ENCODE measurements at regions not wholly inside any gene's neighbourhood (a gene's known extent, or its start where the extent isn't known, plus 50 kb on each side); places are given as distances from the start of the nearest gene placed in this dataset.

GRCh38 chr14:31966896-31967668 lies 110.0 kb upstream of the ARHGAP5 start:
- DNase-seq: no peak

- DNase-seq: no peak
These were observed 109.5 kb upstream of the ARHGAP5 start for GRCh38 chr14:31967669-31967975.

- DNase-seq: no peak
These were observed 108.8 kb upstream of the ARHGAP5 start for GRCh38 chr14:31968107-31968810.

- DNase-seq: no peak
These were observed 108.0 kb upstream of the ARHGAP5 start for GRCh38 chr14:31968956-31969698.

- no peak for DNase-seq
These were observed 107.3 kb upstream of the ARHGAP5 start for GRCh38 chr14:31969699-31970240.

GRCh38 chr14:31970744-31971143 lies 106.4 kb upstream of the ARHGAP5 start:
- no peak for DNase-seq

GRCh38 chr14:31971612-31972011 lies 105.5 kb upstream of the ARHGAP5 start:
- no peak for DNase-seq

- no peak for DNase-seq
These were observed 100.0 kb upstream of the ARHGAP5 start for GRCh38 chr14:31977001-31977556.

- DNase-seq: no peak
These were observed 98.7 kb upstream of the ARHGAP5 start for GRCh38 chr14:31978423-31978822.

- no peak for DNase-seq
These were observed 94.5 kb upstream of the ARHGAP5 start for GRCh38 chr14:31982642-31983041.

GRCh38 chr14:31986405-31986804 lies 90.7 kb upstream of the ARHGAP5 start:
- DNase-seq: no peak

GRCh38 chr14:31987721-31988120 lies 89.4 kb upstream of the ARHGAP5 start:
- DNase-seq: no peak

GRCh38 chr14:31988244-31988643 lies 88.9 kb upstream of the ARHGAP5 start:
- no peak for DNase-seq

GRCh38 chr14:31990183-31990857 lies 86.8 kb upstream of the ARHGAP5 start:
- DNase-seq: no peak

- no peak for DNase-seq
These were observed 86.1 kb upstream of the ARHGAP5 start for GRCh38 chr14:31990926-31991572.

GRCh38 chr14:31992011-31992447 lies 85.1 kb upstream of the ARHGAP5 start:
- no peak for DNase-seq

GRCh38 chr14:31993521-31993951 lies 83.6 kb upstream of the ARHGAP5 start:
- no peak for DNase-seq

GRCh38 chr14:31994391-31995033 lies 82.6 kb upstream of the ARHGAP5 start:
- no peak for DNase-seq

- DNase-seq: no peak
These were observed 73.5 kb upstream of the ARHGAP5 start for GRCh38 chr14:32003585-32003984.

GRCh38 chr14:32004300-32004699 lies 72.8 kb upstream of the ARHGAP5 start:
- DNase-seq: no peak

GRCh38 chr14:32005628-32006027 lies 71.5 kb upstream of the ARHGAP5 start:
- no peak for DNase-seq

Measured in NCI-H1436 (cell line).